Keratinocyte (primary cell): ENCODE measurements at regions not wholly inside any gene's neighbourhood (a gene's known extent, or its start where the extent isn't known, plus 50 kb on each side); places are given as distances from the start of the nearest gene placed in this dataset.

Experiments used
- CTCF ChIP-seq, 3 experiments: IDR thresholded peaks in 1 of 3; conservative IDR thresholded peaks in 1 of 3; optimal IDR thresholded peaks in 1 of 3; 2 replicates in 2 of 3; 3 replicates in 1 of 3; pipeline versions ENCODE3 to v1.5.1; 2011; ENCODE audit warnings: low read length in 3 of 3, mild to moderate bottlenecking in 3 of 3, moderate library complexity in 2 of 3, control low read depth in 1 of 3, inconsistent platforms in 1 of 3; ENCODE audit not compliant: insufficient read depth in 2 of 3; ENCODE audit errors: extremely low read depth in 1 of 3
- EZH2 ChIP-seq: IDR thresholded peaks from one replicate; pipeline ENCODE4 v1.6.1; 2012; ENCODE audit warnings: inconsistent platforms, mild to moderate bottlenecking, low read length, moderate library complexity

- no peak for TF ChIP-seq CTCF (optimal IDR thresholded peaks at IDR 0.05 in 1 of 3, IDR thresholded peaks at IDR 0.05 in 1 of 3, conservative IDR thresholded peaks at IDR 0.05 in 1 of 3; ENCODE audit: extremely low read depth in 1 of 3, insufficient read depth in 2 of 3, low read length in 3 of 3)
- TF ChIP-seq EZH2: no peak
Measured at GRCh38 chr2:150895968-150896367, 365.7 kb downstream of the RBM43 start.
